NCI-H2196 (cell line): ENCODE measurements at regions not wholly inside any gene's neighbourhood (a gene's known extent, or its start where the extent isn't known, plus 50 kb on each side); places are given as distances from the start of the nearest gene placed in this dataset.
"Not testable (repeated sequence)": the region's sequence is repeated elsewhere in the genome, so short reads cannot be mapped to it uniquely, and the experiment has no call there.

ENCODE experiments used
- DNase-seq: peaks from one replicate; lab custom pipeline; 2025; ENCODE audit not compliant: unreplicated experiment; lab: John Stamatoyannopoulos, UW

DNA sequence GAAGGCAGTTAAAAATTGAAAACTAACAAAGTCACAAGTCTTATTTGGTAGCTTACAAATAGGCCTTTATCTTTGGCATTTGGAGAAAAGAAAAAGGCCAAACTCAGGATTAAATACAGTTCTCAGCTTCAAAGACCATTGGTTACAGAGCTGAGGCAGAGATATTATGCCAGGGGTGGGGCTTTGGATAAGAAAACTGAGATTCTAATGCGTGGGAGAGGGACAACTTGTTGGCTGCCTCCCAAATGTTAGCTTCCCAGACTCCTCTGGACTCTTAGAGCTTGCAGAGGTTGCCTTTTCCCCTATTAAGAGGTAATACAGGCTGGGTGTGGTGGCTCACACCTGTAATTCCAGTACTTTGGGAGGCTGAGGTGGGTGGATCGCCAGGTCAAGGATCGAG lies 231.8 kb downstream of the SQOR start:
- no peak for DNase-seq

GRCh38 chr15:45867281-45867680 lies 232.5 kb downstream of the SQOR start:
- DNase-seq, result no peak

DNA sequence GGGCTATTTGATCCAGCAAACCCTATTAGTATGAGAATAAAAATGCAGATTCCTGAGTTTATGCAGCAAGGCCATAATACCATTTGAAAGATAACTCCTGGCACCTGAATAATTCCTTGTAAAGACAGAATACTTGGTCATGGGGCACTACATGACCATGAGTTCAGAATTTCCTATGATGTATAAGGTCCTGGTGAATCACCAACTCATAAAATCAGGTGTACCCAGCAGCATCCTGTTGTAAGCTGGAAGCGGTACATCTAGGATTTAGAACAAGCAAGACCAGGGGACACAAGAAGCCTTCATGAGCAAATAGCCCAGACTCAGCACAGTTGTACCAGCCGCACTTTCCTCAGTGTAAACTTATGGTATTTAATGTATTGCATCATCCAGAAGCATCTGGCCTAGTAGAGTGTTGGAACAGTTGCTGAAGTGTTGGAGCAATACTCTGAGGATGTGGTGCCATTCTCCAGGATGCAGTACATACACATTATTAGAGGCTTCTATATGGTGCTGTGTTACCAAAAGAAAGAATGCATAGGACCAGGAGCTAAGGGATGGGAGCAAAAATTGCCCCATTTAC lies 233.4 kb downstream of the SQOR start:
- DNase-seq, result no peak

DNA sequence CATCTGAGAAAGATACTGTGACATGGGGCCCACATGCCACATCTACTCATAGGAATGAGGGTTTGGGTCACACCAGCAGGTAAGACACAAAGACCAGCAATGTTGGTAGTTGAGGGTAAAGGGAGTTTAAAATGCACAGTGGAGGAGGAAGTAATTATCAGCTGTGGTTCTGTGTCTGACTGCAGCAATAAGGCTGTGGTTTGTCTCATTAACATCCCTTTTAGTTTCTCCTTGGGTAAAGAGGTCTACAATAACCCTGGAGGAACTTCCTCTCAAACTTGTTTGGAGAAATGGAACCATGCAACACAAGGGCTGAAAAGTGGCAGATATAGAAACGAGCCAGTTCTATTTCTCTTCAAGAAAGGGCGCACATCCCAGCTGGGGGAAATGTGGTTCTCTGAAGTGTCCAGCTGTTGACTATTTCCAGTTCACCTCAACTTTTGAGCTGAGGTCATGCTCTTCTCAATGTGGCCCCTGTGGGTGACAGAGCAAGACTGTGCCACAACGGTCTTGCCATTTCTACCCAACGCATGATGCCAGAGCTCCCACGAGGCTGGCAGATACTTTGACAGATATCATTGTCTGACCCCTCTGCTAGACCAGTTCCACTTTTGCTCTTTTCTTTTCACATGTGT lies 234.3 kb downstream of the SQOR start:
- no peak for DNase-seq

- DNase-seq, result no peak
Observed at GRCh38 chr15:45871121-45871855, 236.5 kb downstream of the SQOR start.

- no peak for DNase-seq
Observed at GRCh38 chr15:45873781-45874180, 239.0 kb downstream of the SQOR start.

DNA sequence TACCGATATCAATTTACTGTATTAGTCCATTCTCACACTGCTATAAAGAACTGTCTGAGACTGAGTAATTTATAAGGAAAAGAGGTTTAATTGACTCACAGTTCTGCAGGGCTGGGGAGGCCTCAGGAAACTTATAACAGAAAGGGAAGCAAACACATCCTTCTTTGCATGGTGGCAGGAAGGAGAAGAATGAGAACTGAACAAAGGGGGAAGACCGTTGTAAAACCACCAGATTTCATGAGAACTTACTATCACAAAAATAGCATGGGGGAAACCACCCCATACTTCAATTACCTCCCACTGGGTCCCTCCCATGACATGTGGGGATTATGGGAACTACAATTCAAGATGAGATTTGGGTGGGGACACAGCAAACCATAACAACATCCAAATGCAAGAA lies 239.7 kb downstream of the SQOR start:
- not testable (repeated sequence) for DNase-seq

- DNase-seq, result no peak
Observed at GRCh38 chr15:45884289-45884688, 249.5 kb downstream of the SQOR start.

- DNase-seq, result no peak
Observed at GRCh38 chr15:45884755-45885445, 250.1 kb downstream of the SQOR start.

DNA sequence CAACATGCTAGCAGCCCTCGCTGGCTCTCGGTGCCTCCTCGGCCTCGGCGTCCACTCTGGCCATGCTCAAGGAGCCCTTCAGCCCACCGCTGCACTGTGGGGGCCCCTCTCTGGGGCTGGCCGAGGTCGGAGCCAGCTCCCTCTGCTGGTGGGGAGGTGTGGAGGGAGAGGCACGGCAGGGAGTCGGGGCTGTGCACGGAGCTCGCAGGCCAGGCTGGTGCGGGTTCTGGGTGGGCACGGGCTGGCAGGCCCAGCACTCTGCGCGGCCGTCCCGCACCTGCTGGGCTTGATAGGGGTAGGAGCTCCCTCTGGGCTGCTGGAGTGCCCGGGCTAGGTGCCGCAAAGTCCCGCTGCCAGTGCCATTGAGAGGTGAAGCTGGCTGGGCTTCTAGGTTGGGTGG lies 251.0 kb downstream of the SQOR start:
- DNase-seq, result no peak

DNA sequence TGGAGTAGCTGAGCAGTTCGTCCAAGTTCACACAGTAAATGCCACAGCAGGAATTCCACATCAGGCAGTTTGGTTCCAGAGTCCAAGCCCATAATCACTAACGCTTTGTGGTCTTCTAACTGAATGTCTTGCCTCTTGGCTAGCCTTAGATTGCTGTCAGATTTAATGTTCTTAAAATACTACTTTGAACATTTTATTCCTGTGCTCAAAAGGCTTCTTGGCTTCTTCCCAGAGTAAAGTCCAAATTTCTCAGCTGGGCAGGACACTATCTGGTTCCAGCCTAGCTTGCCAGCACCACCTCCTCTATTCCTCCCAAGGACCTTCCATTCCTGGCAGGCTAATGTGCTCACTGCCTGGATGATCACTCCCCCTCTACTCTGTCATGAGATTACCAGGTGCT lies 256.9 kb downstream of the SQOR start:
- no peak for DNase-seq

GRCh38 chr15:45892182-45892581 lies 257.4 kb downstream of the SQOR start:
- DNase-seq, result no peak

DNA sequence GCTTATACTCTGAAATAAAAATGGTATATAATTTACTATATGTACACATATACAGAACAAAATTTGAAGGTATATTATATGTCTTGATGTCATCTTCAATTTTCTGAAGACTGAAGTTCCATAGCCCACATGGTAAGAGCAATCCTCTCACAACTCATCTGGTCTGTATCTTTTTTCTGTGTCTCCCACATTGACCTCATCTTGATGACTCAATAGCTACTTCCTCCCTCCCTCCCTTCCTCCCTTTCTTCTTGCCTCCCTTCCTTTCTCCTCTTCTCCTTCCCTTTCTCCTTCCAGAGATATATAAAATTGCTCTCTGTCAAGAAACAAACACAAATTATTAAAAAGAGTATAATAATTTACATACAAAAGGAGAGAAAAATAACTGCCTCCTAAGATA lies 268.5 kb downstream of the SQOR start:
- no peak for DNase-seq

DNA sequence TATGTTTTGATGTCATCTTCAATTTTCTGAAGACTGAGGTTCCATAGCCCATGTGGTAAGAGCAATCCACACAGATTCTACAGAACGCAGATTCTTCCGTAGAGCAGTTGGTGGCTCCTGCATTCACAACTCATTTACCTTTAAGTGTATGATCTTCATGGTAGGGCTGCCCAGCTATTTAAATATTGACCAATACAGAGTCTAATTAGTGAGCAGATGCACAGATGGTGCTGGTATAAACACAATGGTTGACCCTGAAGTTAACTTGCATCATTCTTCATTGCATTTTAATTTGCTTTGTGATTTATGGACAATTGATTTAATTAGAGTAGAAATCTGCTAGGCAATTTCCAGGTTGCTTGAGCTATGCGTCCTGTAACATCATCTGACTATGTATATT lies 269.2 kb downstream of the SQOR start:
- no peak for DNase-seq

GRCh38 chr15:45906230-45906629 lies 271.4 kb downstream of the SQOR start:
- no peak for DNase-seq

DNA sequence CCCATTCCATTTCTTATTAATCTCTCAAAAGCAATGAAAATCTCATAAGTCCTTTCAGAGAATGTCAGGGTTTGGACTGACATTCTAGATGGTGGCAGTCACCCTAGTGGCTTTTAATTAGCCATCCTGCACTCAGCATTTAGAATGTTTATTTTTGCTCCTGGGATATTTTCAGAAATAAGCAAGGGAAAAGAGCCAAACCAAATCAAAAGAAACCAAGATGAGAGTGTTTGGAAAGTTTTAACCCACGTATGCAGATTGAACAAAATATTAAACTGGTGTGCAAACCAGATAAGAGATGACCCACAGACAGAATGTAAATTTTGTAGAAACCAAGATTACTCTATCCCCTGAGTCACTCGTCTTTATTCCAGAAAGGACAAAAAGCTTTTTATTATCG lies 275.8 kb downstream of the SQOR start:
- no peak for DNase-seq

- no peak for DNase-seq
Observed at GRCh38 chr15:45913451-45913850, 278.6 kb downstream of the SQOR start.

DNA sequence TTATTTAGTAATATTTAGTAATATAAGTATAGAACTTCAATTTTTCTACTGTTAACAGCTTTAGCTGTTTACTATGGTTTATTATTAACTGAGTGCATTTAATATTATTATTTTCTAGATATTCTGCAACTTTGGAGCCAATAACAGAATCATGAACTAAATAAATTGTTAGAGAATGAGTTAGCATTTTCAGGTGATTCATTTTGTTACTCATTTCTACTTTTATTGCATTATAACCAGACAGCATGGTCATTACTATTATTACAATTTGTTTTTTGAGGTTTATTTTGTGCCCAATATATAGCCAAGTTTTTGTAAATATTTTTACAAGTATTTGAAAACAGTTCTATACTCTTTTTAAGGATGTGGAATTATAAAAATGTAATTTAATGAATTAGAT lies 279.6 kb downstream of the SQOR start:
- DNase-seq, result no peak

DNA sequence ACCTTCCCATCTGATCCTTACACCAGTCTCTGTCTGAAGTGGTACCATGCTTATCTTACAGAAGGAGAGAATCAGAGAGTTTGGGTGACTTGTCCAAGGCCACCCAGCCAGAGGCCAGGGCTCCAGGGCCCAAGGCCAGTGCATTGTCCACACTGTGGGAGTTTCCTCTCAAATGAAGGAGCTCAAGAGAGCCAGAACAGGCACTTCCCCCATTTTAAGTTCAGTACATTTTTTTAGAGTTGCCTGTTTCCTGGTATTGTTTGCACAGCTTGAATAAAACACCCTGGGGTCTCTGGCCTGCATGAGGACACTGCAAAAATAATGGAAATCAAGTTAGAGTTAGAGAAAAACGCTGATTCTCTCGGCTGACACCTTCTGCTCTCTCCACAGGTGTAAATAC lies 284.0 kb downstream of the SQOR start:
- no peak for DNase-seq

DNA sequence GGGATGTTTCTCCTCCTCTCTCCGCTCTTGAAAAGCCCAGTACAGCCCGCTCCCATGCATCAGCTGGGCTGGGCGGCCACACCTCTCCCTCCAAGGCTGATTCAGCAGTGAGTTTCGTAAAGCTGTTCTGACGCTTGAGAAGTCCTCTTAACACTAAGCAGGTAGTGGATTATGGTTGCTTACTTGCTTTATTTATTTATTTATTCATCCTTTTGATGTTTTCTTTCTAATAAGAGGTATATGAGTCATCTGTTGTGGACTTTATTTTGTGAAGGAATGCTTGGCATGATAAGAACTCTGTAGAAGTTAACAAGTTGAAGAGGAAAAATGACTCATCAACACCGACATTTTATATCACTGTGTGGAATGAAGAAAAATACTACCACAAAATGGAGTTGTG lies 285.0 kb downstream of the SQOR start:
- no peak for DNase-seq

DNA sequence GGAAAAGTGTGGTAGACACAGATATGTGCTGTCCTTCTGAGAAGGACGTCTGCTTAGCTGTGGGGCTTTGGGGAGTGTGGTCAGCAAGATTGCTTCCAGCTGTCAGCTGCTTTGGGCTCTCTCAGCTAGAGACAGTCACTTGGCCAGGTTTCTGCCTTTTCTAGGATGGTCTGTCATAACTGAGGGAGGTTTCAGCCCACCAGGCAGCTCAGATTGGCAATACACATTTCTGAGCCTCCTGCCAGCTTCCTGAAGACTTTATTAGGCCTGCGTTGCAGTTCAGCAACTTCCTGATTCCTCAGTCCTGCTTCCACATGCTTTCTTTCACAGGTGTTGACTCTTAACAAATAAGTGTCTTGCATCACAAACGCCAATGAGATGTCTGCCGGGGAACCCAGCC lies 286.5 kb downstream of the SQOR start:
- DNase-seq, result no peak

DNA sequence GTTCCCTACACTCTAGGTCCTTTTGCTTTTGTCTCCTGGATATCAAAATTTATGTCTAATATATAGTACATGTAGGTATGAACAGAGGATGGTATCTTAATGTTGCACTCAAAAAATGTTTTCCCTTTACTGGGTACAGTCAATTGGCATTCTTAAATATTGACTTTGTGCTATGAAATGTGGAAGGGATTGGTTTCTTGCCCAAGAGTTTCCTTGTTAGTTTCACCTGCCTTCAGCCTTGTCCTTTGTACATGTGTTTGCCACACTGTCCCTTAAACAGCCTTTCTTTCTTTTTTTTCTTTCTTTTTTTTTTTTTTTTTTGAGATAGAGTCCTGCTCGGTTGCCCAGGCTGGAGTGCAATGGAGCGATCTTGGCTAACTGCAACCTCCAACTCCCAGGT lies 287.1 kb downstream of the SQOR start:
- no peak for DNase-seq
